GM21360 (cell line): ENCODE measurements at regions not wholly inside any gene's neighbourhood (a gene's known extent, or its start where the extent isn't known, plus 50 kb on each side); places are given as distances from the start of the nearest gene placed in this dataset.
"Not testable (repeated sequence)": the region's sequence is repeated elsewhere in the genome, so short reads cannot be mapped to it uniquely, and the experiment has no call there.

ENCODE experiments used
- ATAC-seq: cut with Tn5 transposase; IDR thresholded peaks from one replicate; pipeline ENCODE4 v1.9.1; 2021; ENCODE audit warnings: mild to moderate bottlenecking, moderate library complexity; ENCODE audit not compliant: unreplicated experiment

GRCh38 chr6:141884850-141885249 lies 247.9 kb upstream of the GJE1 start:
- ATAC-seq, result no peak

GRCh38 chr6:141878686-141879085 lies 254.0 kb upstream of the GJE1 start:
- no peak for ATAC-seq

DNA sequence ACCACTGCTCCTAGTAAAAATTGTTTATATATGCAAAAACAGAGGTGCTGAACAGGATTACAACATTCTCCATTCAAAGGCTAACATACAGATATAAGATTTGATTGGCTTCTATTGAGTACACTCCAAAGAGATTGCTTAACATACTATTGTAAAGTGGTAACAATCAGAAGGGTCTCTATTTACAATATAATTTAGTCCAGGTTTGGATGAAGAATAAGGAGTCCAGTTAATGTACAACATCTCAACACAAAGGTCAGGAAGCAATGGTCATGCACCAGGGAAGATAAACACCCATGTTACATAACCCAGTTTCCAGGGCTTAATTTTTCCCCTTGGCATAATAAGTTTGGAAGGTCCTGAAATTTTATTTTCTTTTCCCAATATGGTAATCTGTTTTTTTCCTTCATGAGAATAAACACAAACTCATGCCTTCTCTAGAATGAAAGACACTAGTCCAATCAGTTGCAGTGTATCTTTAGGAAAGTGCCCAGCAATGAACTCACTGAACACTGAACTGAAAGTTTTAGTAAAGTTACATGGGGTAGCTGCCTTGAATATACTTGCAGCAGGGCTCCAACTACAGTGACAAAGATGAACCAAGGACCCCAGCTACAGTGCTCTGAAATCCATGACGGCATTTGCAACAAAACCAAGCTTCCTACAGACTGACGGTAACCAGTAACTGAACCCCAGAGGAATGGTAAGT lies 255.3 kb upstream of the GJE1 start:
- ATAC-seq, result no peak

DNA sequence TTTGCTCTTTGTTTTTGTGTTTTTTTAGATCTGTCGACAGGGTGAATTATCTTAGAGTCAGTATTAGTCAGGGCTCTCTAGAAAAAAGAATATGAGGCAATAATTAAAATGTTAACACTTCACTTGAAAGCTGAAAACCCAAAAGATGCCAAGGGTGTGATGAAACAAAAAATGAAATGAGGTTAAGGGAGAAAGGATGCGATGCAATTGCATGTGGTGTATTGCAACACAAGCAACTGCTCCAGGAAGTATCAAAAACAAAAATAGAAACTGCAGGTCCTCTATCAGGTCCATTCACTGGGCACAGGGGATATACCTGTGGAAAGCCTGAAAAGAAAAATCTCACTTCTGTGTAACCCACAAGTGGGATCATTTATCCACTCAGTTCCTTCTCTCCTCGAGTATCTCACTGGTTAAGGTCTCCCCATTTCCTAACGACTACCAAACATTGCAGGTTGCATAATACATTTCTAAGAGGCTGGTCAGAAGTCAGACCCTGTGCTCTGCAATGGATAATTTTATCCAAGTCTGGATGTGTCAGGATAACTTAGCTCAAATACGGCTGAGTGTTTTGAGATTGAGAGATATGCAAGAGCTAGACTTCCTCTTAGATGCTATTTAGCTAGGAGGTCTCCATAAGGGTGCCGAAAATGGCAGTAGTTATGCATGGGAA lies 257.7 kb upstream of the GJE1 start:
- no peak for ATAC-seq

DNA sequence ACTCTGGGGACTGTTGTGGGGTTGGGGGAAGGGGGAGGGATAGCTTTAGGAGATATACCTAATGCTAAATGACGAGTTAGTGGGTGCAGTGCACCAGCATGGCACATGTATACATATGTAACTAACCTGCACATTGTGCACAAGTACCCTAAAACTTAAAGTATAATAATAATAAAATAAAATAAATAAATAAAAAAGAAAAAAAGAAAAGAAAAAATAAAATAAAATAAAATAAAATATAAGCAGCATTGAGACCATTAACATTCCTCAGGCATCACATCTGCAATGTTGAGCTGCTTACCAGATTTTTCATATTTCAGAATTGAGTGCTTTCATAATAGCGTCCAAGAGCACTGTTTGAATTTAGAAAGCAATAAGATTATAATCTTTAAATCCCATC lies 263.2 kb upstream of the GJE1 start:
- not testable (repeated sequence) for ATAC-seq

DNA sequence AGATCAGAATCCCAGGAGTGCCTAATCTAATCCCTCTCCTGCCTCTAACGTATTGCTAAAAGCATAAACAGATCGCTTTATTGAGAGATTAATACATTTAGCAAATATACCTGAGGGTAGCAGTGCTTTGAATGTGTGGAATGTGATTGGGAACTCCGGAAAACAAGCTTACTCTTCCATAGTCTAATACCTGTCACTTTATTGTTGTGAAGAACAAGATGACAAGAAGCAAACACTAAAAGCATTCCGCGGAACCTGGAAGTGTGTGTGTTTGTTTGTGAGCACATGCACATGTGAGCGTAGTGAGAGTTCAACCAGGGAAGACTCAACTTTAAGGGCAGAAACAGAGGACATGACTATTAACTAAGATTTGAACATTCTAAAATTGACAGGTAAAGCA lies 265.0 kb upstream of the GJE1 start:
- no peak for ATAC-seq

DNA sequence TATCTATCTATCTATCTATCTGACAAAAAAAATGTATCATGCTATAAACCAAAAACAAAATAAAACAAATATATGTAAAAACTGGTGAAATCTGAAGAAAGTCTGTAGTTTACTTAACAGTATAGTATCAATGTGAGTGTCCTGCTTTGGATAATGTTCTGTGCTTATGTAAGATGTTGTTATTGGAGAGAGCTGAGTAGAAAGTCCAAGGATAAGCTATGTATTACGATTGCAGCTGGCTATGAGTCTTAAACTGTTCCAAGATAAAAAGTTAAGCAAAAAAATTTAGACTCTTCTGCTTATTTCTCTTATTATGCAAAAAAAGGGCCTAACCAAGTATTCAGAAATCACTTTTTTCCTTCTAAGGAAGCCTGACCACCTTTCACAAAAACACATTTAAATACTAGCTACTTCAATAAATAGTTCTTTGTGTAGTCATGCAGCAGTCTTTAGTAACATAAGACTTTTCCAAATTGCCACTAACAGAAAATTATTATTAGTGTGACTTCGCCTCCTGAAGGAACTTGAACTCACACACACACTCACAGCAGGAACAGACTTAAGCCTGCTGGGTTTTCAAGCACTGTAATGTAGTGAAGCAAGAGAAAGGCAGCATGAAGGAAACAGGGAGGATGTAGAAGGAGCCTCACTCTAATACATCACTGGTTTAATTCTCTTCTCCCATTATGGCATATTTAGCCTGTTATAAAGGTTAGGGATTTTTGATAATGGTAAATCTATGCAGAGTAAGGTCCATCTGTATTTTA lies 265.8 kb upstream of the GJE1 start:
- no peak for ATAC-seq

GRCh38 chr6:141851063-141851462 lies 281.7 kb upstream of the GJE1 start:
- no peak for ATAC-seq

DNA sequence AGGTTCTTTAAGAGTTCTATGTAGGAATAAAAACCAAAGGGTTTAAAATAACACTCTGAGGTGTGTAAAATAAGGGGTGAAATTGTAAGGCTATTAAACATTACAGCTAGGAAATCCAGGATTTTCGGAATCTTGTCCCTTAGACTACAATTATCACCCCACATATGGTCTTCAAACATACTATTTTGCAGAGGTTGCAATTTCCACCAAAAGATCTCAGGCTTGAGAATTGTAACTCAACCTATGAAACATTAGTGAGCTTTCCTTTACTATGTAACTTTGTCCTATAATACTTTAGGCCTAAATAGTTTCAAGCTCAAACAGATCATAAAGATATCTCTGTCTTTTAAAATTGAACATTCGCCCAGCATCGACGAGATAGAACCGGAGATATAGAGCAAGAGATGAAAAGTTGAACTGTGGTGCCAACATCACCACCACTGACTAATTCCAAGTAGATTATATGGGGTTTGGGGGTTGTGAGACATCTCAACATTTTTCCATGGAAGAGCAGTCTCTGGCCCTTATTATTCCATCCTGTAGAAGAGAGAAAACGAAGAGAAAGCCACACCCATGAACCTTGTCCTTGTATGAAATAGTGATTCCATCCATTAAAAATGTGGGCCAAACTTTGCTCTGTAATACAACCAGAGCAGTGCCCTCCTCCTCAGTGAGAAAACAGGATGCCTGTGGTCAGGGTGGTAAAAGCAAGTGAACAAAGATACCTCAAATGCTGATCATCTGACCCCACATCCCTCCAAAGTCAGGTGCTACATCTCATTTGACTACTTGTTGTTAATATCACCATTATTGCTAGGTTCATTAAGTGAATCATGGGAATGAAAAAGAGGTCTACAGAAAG lies 284.5 kb upstream of the GJE1 start:
- no peak for ATAC-seq

DNA sequence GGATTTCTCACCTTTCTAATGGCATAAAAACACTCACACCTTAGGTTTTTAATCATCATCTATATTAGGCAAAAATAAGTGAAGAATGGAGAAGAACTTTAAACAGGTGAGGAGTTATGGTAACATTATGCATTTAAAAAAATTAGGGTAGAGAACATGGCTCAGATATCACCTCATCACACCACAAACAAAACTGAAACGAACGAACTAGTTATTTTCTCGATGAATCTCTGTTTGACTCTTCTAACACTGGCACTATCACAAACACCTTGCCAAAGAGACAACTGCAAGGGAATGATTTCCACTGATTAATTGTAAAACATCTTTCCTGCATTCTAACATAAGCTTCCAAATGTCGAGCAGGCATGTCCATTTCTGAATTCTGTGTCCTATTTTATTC lies 286.1 kb upstream of the GJE1 start:
- ATAC-seq, result no peak

DNA sequence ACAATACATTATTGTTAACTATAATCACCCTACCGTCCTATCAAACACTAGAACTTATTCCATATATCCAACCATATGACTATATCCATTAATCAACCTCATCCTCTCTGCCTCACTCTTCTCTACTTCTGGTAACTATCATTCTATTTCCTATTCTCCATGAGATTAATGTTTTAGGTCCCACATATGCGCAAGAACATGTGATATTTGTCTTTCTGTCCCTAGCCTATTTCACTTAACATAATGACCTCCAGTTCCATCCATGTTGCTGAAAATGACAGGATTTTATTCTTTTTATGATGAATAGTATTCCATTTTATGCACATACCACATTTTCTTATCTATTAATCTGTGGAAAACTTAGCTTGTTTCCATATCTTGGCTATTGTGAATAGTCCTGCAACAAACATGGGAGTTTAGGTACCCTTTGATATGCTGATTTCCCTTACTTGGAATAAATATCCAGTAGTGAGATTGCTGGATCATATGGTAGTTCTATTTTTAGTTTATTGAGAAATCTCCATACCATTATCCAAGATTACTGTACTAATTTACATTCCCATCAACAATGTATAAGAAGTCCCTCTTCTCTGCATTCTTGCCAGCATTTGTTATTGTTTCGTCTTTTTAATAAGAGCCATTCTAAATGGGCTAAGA lies 289.4 kb upstream of the GJE1 start:
- ATAC-seq, result no peak

GRCh38 chr6:141833001-141833655 lies 299.6 kb upstream of the GJE1 start:
- ATAC-seq, result no peak

GRCh38 chr6:141830530-141830929 lies 302.2 kb upstream of the GJE1 start:
- no peak for ATAC-seq

- no peak for ATAC-seq
Observed at GRCh38 chr6:141829566-141830360, 303.0 kb upstream of the GJE1 start.

DNA sequence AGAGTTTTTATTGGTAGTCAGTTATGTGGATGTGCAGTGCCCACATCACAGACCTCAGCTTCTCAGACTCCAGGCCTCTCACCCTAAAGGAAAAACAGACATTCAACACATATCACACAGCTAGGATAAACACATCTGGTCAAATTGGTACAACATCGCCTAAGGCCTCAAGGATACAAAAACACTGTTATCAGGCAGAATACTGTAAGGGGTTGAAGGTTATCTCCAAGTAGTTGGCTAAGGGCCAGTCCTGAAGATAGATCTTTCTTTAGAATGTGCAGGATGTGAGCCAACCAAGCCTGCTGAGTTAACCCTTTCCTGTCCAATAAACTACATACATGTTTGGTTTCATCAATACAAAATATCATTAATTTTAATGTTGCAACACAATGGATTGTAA lies 308.4 kb upstream of the GJE1 start:
- no peak for ATAC-seq

- ATAC-seq, result not testable (repeated sequence)
Observed at GRCh38 chr6:141815039-141815438, 317.7 kb upstream of the GJE1 start.

- ATAC-seq, result no peak
Observed at GRCh38 chr6:141809901-141810300, 322.8 kb upstream of the GJE1 start.

GRCh38 chr6:141808662-141809061 lies 324.1 kb upstream of the GJE1 start:
- no peak for ATAC-seq

GRCh38 chr6:141800973-141801372 lies 331.8 kb upstream of the GJE1 start:
- not testable (repeated sequence) for ATAC-seq
